Activated naive CD4-positive, alpha-beta T cell treated with Interleukin-2 at 50 U/mL for 16 hours (primary cell): ENCODE measurements at regions not wholly inside any gene's neighbourhood (a gene's known extent, or its start where the extent isn't known, plus 50 kb on each side); places are given as distances from the start of the nearest gene placed in this dataset.

ENCODE experiments used
- DNase-seq: peaks from one replicate; pipeline ENCODE4 v3.0.0-alpha.2; 2020

DNA sequence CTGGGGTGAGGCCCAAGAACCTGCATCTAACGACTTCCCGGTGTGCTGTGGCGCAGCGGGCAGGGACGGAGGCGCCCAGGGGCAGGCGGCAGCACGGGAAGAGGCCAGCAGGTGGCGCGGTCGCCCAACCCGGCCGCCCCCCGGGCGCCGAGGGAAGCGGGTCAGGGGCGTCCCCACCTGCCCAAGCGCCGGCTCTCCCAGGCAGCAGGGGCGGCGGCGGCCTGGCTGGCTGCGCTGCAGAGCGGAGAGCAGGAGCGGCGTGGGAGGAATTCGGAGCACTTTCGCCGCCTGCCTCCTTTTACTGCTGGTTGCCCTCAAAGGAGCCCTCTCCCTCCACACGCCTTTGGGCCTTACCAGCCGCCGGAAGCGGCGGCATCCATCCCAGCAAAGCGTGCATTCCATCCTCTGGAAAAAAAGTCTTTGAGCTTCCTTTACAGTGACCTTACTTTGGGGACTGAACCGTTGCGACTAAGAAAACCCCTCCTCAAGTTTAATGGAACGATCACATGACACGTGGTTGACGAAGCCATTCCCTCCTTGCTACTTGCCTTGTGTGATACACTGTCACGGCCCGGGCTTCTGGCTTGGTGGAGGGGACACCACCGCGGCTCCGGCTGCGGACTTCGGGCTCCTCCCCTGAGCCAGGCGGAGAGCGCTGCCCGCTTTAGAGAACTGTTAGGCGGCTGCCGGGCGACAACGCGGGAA lies 106.8 kb upstream of the CLMP start:
- peak; percentile 75 for DNase-seq

DNA sequence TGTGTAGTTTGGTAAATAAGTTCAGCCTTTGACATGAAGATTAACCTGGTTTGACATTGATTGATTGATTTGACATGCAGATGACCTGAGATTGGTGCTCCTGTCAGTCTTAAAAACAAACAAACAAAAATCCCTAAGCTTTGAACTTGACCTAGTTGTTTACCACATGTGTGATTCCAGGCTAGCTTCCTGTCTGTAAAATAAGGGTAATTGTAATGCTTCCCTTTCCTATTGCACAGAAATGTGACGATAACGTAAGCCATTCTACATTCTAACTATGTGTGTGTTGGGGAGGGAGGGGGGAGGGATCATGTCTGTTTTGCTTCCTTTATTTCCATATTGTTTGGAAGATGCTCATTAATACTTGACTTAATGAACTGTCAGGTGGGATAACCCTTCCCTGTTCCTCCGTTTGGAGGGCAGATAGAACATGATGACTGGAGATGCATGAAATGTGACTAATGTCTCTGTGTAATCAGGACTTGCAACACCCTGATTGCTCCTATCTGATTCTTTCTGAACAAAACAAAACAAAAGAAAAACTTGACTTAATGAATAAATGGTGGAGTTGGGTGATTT lies 106.1 kb upstream of the CLMP start:
- DNase-seq = no peak

DNA sequence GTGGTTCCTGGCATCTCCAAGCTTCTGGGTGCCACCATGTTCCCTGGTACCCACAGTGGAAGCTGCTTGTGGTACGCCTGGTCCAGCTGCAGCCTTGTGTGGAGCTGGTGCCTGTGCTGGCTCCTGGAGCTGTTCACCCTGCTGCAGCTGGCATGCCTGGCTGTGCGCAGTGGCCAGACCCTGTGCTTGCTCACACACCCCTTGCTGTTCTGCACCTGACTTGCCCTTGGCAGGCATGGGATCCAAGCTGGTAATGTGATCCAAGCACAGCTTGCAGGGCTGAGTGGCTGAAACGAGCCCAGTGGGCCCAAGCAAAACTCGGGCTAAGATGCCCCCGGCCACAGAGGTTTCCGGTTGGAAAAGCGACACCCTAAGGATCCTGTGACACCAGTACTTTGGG lies 104.7 kb upstream of the CLMP start:
- DNase-seq = no peak

DNA sequence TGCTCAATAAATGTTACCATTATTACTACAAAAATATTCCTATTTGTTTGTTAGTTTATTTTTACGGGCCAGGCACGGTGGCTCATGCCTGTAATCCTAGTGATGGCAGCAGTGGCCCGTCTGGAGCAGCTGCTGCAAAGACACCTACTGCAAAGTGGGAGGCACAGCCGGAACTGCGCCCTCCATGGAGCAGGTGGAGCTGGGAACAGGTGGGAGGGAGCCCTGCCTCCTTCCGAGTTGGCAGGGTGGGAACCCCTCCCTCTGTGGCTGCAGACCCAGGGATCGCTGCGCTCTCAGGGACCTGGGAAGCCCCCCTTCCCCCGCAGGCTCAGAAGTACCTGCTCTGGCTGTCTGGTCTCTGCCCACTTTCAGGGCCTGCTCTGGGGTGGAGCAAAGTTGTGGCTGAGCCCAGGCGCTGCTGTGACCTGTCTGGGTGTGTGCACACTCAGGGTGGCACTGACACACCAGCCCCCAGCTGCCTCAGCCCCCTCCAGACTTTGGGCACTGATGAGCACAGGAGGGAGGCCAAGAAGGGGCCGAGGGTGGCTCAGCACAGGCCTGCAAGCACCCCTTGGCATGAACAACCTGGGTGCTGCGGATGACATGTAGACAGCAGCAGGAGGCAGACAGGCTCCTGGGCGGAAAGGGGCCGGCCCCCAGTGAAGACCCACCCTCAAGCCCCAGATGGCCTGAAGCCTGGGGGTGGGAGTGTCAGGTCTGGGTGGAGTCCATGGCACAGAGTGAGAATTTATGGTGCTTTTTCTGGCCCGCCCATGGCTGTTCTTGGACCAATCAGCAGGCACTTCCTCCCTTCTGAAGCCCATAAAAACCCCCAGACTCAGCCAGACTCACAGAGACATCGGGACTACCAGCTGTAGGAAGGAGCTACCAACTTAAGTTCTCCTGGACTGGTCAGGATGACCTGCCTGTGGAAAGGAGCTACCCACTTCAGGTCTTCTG lies 103.7 kb upstream of the CLMP start:
- DNase-seq = no peak

DNA sequence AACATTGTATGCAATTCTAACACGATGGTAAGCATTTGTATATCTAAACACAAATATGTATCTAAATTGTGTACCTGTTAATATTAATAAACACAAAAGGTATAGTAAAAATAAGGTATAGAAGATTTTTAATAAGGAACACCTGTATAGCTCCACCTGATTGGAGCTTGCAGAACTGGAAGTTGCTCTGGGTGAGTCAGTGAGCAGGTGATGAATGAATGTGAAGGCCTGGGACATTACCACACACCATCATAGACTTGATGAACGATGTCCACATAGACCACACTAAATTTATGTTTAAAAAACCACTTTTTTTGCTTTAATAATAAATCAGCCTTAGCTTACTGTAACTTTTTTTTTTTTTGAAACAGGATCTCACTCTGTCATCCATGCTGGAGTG lies 97.6 kb upstream of the CLMP start:
- no peak for DNase-seq

DNA sequence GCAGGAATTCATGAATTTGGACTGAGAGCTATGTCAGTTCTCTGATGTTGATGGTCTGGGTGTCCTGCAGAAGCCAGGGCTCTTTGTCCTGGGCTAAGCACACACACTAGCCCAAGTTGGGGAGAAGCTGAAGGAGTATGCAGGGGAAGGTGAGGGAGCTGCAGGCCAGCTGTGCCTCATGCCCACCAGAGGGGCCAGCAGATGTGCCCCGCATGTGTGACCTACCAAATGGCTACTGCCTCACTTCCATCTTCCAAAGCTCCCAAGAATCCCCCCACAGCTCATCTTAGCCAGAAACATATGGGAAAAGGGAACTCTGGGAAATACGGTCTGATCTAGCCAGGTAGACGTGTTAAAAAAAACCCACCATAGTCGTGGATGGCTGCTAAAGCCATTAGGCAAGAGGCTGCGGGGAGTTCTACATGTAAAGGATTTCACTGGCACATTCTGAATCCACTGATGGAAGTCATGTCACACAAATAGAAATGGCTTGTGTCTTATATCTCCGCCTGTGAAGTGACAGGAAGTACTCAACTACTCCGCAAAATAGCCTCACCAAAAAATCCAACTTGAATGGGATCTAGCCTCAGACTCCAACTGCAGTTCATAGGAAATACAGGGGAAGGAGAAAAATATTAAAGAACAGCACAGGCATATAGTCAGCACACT lies 96.3 kb upstream of the CLMP start:
- DNase-seq = no peak

DNA sequence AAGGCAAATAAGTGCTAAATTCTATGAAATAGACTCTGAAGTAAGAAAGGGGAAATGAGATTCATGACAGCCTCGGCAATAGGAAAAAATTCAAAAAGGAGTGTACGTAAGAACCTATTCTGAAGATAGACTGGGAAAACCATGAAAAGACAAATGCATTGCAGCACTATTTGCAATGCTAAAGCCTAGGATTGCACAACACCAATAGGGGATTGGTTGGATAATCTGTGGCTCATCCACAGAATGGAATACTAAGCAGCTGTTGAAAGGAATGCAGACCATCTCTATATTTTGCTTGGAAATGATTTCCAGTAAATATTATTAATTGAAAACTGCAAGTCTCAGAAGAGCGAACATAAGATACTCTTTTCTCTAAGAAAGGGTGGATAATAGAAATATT lies 91.7 kb upstream of the CLMP start:
- DNase-seq = no peak

DNA sequence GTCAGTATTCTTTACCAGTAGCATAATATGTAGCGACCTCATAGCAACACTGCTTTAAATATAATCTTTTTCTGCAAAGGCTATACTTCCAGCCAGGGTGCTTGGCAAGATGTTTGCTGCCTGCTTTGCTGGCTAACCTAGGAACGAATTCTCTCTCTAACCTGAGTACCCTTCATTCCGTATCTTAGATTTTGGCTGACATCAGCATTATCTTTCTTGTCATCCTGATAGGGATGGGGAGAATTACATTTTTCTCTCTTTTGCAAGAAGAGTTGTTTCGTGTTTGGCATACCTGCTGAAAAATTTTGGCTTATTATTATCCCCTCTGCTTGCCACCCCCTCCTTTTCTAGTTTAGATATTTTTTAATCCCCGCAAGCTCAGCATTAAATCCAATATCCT lies 91.2 kb upstream of the CLMP start:
- DNase-seq = no peak

DNA sequence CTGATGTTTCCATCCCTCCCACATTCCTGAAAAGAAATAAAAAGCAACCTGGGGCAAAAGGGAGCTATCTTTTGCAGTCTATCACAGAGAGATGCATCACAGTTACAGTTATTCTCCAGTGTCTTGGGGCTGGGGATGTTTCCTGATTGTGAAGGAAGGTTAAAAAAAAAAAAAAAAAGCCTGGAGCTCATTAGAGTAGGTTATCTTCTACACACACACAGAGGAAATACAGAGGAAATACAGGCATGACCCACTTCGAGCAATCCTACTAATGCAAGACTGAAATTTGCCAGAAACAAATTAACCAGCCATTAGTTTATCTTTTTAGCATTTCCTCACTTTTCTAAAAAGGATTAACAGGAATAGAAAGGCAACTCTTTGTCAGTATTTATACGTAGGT lies 89.4 kb upstream of the CLMP start:
- DNase-seq = no peak

DNA sequence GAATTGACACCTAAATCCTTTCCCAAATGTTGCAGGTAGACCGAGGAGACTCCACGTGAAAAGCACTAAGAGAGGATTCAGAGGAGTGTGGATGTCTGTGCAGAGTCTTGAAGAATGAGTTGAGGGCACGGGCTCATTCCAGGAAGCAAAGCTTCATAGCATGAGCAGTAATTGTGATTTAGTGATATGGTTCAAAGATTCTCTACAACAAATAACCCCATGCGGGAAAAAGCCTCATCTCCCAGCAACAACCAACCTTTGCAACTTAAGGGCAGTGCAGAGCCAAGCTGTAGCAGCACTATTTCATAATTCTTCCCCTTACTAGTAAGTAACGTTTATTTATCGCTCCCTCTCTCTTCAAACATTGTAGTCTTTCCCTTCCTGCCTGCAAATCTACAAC lies 87.5 kb upstream of the CLMP start:
- no peak for DNase-seq

DNA sequence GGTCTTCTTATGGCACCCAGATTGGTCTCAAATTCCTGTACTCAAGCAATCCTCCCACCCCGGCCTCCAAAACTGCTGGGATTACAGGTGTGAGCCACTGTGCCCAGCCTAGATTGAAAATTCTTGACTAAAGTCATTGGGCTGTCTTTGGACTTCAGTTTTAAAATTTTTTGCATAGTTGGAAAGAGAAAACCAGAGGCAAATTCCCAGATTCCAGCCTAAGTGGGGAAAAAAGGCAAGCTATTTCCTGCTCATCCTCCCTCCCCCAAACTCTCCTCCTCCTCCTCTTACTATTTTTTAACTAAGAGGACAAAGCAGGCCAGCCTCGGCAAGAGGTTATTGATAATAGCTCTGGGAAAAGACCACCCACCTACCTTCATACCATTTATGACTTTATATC lies 78.6 kb upstream of the CLMP start:
- no peak for DNase-seq

DNA sequence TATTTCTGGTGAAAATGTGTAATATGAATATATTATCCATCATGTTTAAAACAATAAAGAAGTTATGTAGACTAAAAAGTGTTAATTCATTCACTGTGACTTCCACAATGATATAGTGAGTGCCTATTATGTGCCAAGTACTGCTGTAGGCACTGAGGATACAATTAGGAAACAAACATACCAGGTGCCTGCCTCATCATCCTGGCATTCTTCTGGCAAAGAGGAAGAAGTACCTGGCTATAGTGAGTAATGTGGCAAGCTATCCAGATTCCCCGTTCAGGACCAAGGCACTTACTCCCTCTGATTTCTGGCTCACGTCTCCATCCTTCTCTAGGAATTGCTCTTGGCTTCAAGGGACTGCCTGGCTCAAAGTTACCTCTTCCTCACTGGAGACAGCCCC lies 77.5 kb upstream of the CLMP start:
- no peak for DNase-seq

DNA sequence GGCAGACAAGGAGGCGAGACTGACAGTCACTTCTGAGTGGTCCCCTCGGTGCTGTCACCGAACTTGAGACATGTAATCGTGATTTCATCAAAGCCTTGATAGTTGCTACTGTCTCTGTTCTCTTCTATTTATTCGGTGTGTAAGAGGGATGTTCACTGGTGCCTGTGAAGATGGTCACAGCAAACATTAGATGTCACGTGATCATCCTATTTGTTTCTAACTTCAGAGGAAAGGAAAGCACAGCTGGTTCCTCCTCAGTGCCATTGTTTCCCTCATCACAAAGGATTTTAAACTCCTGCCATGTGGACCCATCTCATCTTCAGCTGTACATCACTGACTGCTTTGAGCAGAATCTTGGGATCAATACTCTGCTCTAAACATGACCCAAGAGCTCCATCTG lies 73.1 kb upstream of the CLMP start:
- DNase-seq = no peak

DNA sequence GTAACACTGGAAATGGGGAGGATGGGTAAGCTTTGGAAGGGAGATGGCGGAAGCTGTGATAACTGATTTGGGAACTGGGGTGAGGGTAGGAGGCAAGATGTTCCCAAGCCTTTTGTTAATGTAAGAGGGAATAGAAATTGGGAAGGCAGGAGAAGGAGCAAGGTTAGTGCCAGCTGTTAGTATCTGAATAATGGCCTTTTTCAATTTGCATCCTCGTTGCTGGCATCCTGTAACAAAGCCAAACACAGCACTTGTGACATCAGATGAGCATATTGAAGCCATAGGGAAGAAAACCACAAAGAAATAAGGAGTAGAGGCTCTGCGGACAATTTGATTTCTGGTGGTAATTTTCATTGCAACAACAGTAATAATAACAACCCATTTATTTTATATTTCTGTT lies 70.9 kb upstream of the CLMP start:
- DNase-seq = no peak

DNA sequence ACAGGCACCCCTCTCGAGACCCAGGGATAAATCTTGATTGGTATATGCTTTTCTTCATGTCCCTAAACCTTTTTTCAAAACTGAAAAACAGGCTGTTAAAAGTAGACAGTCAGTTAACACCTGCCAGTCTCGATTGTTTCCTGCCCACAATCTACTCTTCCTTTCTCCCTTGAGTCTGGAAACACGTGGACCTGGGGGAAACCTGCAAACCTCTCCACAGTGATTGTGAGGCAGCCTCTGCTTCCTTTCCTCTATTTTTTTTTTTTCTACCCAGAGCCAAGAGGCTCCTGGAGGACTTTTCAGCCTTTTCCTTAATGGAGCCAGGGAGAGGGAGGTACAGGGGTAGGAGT lies 69.4 kb upstream of the CLMP start:
- no peak for DNase-seq

DNA sequence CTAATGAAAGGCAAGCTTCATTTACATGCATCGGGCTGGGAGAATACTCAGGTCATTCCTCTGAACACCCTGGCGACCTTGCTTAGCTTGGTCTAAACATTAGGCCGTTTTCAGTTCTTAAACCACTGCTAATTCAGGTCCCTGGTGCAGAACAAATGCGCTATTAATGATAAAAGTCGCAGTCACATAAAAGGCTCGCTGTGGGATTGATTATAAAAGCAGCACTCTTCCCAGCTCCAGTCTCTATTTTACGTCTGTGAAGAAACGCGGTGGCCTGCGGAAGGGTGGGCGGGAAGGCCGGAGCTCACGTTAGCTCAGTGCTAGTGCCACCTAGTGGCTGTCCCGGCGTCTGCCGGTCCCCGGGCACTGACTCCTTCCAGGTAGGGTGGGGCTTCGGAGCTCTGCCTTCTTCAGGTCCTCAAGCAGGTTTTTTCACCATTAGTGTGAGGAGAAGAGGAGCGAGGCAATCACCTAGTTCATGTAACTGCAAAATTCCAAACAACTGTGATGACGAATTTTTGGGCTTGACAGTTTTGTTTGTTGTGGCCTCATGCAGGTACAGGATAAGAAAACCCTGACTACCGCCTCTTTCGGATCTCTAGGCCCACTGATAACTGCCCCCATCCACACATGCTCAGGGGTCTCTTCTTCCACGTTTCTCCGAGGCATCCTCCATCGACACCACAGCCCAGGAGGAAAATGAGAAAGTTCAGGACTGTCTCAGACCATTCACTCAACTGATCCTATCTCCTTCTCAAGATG lies 66.5 kb upstream of the CLMP start:
- peak; percentile 70 for DNase-seq

DNA sequence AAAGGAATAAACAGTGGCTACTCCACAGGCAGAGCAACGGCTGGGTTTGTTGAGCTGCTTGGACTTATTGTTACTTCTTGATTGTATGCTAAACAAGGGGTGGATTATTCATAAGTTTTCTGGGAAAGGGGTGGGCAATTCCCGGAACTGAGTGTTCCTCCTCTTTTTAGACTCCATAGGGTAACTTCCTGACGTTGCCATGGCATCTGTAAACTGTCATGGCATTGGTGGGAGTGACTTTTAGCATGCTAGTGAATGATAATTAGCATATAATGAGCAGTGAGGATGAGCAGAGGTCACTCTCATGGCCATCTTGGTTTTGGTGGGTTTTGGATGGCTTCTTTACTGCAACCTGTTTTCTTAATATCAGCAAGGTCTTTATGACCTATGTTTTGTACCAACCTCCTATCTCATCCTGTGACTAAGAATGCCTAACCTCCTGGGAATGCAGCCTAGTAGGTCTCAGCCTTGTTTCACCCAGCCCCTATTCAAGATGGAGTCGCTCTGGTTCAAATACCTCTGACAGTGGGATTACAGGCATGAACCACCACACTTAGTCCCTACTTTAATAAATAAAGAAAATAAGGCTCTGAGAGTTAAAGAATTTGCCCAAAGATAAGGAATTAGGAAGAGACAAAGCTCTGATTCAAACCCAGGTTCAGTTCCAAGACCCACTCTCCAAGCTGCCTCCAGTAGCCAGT lies 65.6 kb upstream of the CLMP start:
- DNase-seq = no peak

DNA sequence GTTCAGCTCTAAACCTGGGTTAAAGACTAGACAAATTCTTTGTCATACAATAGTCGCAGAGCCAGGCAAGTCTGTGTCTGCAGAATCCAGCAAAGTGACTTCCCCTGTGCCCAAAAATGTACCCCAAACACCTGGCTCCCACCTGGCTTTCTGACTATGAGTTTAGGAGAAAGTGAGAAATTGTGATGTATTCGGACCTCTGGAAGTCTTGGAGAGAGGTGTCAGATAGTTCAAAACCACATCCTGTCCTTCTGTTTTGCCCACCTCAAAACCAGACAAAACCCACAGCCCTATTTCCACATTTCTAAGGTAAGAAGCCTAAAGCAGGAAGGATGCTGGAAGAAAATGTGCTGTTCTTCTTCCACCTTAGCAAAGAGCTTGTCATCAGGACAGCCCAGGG lies 63.8 kb upstream of the CLMP start:
- DNase-seq = no peak

DNA sequence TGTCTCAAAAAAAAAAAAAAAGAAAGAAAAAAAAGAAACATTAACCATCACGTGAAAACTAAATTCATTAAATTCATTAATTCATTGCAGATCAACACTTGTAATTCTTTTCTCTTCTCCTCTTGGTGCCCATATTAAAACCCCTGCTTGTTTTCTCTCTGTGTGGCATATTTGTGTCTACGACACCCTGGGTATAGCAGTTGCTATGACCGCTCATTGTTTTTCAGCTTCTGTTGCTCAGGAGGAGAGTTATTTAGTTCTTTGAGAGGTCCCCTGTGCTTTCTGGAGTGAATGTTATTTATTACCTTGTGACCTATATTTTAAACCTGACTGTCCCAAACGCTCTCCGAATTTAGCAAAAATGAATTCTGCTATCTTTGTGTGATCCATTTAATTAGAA lies 62.3 kb upstream of the CLMP start:
- DNase-seq = no peak

DNA sequence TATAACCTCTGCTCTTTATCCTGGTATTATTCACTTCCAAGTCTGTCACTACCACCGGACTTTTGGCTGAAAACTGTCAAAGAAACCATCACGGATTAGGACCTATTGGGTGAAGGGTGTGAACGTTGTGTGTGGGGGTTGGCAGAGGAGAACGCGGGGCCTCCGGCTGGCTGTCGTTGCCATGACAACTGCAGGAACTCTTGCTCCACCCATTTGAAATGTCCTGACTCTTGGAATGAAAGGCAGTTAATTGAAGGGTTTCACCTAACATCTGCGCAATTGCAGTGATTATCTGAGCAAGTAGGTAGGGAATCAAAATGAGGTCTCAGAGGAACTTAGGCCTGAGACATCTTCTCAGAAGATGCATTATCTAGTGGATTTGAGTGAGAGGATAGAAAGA lies 60.9 kb upstream of the CLMP start:
- no peak for DNase-seq

DNA sequence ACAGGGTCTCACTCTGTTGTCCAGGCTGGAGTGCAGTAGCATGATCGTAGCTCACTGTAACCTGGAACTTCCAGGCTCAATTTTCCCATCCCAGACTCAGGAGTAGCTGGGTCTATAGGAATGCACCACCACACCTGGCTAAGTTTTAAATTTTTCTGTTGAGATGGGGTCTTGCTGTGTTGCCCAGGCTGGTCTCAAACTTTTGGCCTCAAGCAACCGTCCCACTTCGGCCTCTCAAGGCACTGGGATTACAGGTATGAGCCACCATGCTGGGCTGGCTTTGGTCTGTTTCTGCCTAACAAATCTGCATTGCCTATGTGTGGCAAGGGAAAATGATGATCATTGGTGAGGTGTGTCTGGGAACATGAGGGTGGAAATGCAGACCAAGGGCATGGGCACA lies 59.3 kb upstream of the CLMP start:
- DNase-seq = no peak

DNA sequence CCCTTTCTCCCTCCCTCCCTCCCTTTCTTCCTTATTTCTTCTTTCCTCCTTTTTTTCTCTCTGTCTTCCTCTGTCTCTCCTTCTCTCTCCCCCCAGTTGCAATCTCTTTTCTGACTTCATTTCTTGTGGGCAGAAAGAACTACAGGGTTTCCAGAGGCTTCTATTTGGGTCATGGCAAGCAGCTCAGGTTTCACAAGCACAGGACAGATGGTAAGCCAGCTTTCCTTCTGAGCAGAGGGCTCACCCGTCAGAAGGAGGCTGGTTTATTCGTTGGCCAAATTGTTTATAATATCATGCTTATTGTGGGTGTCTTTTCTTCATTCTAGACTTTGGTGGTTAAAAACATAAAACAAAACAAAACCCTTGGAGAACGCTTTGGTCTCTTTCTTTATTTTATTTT lies 58.9 kb upstream of the CLMP start:
- no peak for DNase-seq
